ENCODE measurements at regions not wholly inside any gene's neighbourhood (a gene's known extent, or its start where the extent isn't known, plus 50 kb on each side); places are given as distances from the start of the nearest gene placed in this dataset.

DNA sequence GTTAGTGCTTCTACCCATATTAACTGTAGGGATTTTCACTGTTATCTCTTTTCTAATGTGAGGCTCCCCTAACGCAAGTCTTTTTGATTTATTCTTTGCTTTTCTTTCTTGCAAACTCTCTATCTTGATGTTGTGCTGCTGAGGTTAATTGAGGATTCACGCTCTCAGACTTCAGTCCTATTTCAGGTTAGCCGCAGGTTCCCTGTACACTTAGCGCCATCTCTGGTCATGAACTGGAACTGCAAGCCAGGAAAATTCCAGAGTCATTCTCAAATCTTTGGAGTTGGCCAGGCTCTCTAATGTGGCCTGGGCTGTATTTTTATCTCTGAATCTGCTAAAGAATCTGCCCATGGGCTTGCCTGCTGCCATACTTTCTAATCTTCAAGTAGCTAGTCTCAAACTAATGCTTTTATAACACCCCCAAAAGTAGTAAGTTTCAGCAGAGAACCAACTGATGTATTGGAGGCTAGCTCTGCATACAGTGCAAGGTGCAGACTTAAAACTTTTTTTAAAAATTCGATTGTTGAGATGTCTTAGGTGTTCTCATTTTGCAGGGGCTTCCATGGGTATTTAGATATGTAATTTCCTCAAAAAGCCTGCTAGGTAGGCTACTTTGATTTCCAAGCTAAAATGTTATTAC lies 91.1 kb upstream of the OPRM1 start:
- DNase-seq (ENCODE audit: extremely low read depth, low read depth): no peak
- peak; percentile 54 for TF ChIP-seq CTCF (IDR thresholded peaks at IDR 0.05; ENCODE audit: low read depth, low read length)

GRCh38 chr6:153944201-153944600 lies 94.8 kb upstream of the OPRM1 start:
- no peak for DNase-seq (ENCODE audit: extremely low read depth, low read depth)

GRCh38 chr6:153942361-153942760 lies 96.7 kb upstream of the OPRM1 start:
- DNase-seq (ENCODE audit: extremely low read depth, low read depth): no peak
- no peak for TF ChIP-seq CTCF (IDR thresholded peaks at IDR 0.05; ENCODE audit: low read depth, low read length)

More at GRCh38 chr6:153944201-153944600, 94.8 kb upstream of the OPRM1 start:
- TF ChIP-seq CTCF (IDR thresholded peaks at IDR 0.05; ENCODE audit: low read depth, low read length): no peak

DNA sequence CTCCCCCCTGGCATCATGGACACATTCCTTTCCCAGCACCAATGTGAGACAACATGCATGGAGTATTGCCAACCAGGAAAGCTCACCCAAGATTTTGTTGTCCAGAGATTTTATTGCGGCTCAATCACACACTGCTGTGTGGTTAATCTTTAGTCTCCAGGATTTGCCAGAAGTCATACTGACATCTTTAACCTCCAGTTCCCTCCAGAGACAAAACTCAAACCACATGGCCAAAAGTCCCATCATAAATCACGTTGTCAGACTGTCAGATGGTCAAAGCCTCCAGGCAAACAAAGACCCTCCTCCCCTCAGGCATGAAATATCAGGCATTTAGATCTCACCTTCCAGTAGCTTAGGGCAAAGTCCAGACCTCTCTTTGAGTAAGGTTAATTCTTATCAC lies 97.3 kb upstream of the OPRM1 start:
- DNase-seq (ENCODE audit: extremely low read depth, low read depth): no peak
- no peak for TF ChIP-seq CTCF (IDR thresholded peaks at IDR 0.05; ENCODE audit: low read depth, low read length)

GRCh38 chr6:153938876-153939275 lies 100.2 kb upstream of the OPRM1 start:
- TF ChIP-seq CTCF (IDR thresholded peaks at IDR 0.05; ENCODE audit: low read depth, low read length): no peak

GRCh38 chr6:153931431-153931830 lies 107.6 kb upstream of the OPRM1 start:
- DNase-seq (ENCODE audit: extremely low read depth, low read depth): no peak
- TF ChIP-seq CTCF (IDR thresholded peaks at IDR 0.05; ENCODE audit: low read depth, low read length): no peak

More at GRCh38 chr6:153938876-153939275, 100.2 kb upstream of the OPRM1 start:
- no peak for DNase-seq (ENCODE audit: extremely low read depth, low read depth)

GRCh38 chr6:153927867-153928266 lies 111.2 kb upstream of the OPRM1 start:
- no peak for TF ChIP-seq CTCF (IDR thresholded peaks at IDR 0.05; ENCODE audit: low read depth, low read length)
- no peak for DNase-seq (ENCODE audit: extremely low read depth, low read depth)
